CD8-positive, alpha-beta memory T cell (primary cell): ENCODE measurements at regions not wholly inside any gene's neighbourhood (a gene's known extent, or its start where the extent isn't known, plus 50 kb on each side); places are given as distances from the start of the nearest gene placed in this dataset.

Source experiments
- CTCF ChIA-PET: fragments of 350-600 bp; sonication (Branson Sonifier 250); formaldehyde crosslinking; loops from one replicate; lab custom pipeline; 2021; ENCODE audit warnings: antibody characterized with exemption; lab: Charles Lee
- POLR2A ChIA-PET: fragments of 350-600 bp; sonication (Branson Sonifier 250); formaldehyde crosslinking; loops from one replicate; lab custom pipeline; 2021; ENCODE audit warnings: antibody characterized with exemption; lab: Charles Lee
- DNase-seq, 5 donors: peaks; one replicate each; pipeline versions ENCODE4 v3.0.0 to v3.0.0-alpha.2; 2020 to 2022; ENCODE audit warnings: mixed read lengths in 1 of 5
- H3K27ac ChIP-seq: one replicate; pipeline ENCODE4 v1.7.0; 2013; ENCODE audit warnings: low read depth, mild to moderate bottlenecking, low read length, moderate library complexity
- H3K27me3 ChIP-seq: 2 replicates; pipeline ENCODE4 v1.7.0; 2013; ENCODE audit warnings: low read length, mild to moderate bottlenecking; ENCODE audit not compliant: insufficient read depth, poor library complexity, severe bottlenecking
- H3K36me3 ChIP-seq: 2 replicates; pipeline ENCODE4 v1.7.0; 2013; ENCODE audit warnings: mild to moderate bottlenecking, low read length, moderate library complexity; ENCODE audit not compliant: insufficient read depth
- H3K4me1 ChIP-seq: 2 replicates; pipeline ENCODE4 v1.7.0; 2013; ENCODE audit warnings: mild to moderate bottlenecking, low read length, moderate library complexity; ENCODE audit not compliant: insufficient read depth
- H3K4me3 ChIP-seq: 2 replicates; pipeline ENCODE4 v1.7.0; 2013; ENCODE audit warnings: mild to moderate bottlenecking, low read length
- H3K9me3 ChIP-seq: 2 replicates; pipeline ENCODE4 v1.7.0; 2013; ENCODE audit warnings: mild to moderate bottlenecking, low read length
- H3K27ac Mint-ChIP-seq, 8 donors: one replicate each; pipeline ENCODE4 v1.8.0; 2020 to 2021; ENCODE audit warnings: mixed read lengths in 8 of 8, mild to moderate bottlenecking in 6 of 8, inconsistent platforms in 3 of 8, moderate library complexity in 3 of 8
- H3K27me3 Mint-ChIP-seq, 2 donors: one replicate each; pipeline ENCODE4 v1.8.0; 2020 to 2021; ENCODE audit warnings: mixed read lengths in 2 of 2, mild to moderate bottlenecking in 1 of 2, moderate library complexity in 1 of 2
- H3K36me3 Mint-ChIP-seq, 3 donors: one replicate each; pipeline ENCODE4 v1.8.0; 2020 to 2021; ENCODE audit warnings: mixed read lengths in 3 of 3, inconsistent platforms in 1 of 3, mild to moderate bottlenecking in 1 of 3
- H3K4me1 Mint-ChIP-seq, 3 donors: one replicate each; pipeline ENCODE4 v1.8.0; 2020 to 2021; ENCODE audit warnings: mixed read lengths in 3 of 3, inconsistent platforms in 1 of 3, mild to moderate bottlenecking in 1 of 3
- H3K4me3 Mint-ChIP-seq, 7 donors: one replicate each; pipeline ENCODE4 v1.8.0; 2020 to 2021; ENCODE audit warnings: mixed read lengths in 7 of 7, mild to moderate bottlenecking in 6 of 7, moderate library complexity in 4 of 7, inconsistent platforms in 2 of 7
- H3K9me3 Mint-ChIP-seq, 5 donors: one replicate each; pipeline ENCODE4 v1.8.0; 2020 to 2022; ENCODE audit warnings: mixed read lengths in 5 of 5, mild to moderate bottlenecking in 3 of 5, moderate library complexity in 2 of 5, inconsistent platforms in 1 of 5

DNA sequence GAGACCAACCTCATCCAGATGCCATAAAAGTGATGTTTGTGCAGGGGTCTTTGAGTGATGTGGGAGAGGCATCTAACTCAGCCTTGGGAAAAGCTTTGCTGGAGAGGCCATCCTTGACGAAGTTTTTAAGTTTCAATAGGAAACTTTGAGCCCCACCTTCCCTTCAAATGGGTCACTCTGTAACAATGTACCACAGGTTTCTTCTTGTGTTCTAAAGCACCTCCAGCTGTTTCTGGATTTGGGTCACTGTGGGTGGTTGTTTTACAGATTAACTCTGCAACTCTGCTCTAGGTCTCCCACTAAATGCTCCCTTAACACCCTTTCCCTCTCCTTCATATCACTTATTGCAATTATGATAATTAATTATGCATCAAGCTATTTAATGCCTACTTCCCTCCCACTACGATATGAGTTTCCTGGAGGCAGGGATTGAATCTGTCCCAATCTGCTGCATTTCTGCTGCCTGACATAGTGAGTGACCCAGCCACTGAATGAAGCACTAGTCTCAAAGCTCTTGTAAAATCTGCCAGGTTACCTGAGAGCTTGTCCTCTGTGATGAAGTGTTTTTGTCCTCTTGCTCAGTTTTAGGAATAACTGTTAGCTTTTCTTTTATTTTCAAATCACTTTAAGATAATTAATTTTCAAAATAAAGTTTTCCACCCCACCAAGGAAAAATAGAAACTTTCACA lies 60.5 kb upstream of the PUM3 start:
- ChIA-PET POLR2A (no interaction called here), CTCF (no interaction called here)
- no peaks in the 10 kb centered on the region for H3K4me1 Mint-ChIP-seq

More for the DNA sequence above, 60.5 kb upstream of the PUM3 start:
- Histone ChIP-seq H3K4me1 (no peaks in the 10 kb centered on the region), H3K27ac (no peak overlapping the region), H3K27me3 (no peaks in the 10 kb centered on the region), H3K9me3 (no peaks in the 10 kb centered on the region), H3K4me3 (no peak overlapping the region), H3K36me3 (no peaks in the 10 kb centered on the region)
- Mint-ChIP-seq H3K9me3 (peaks cover 2 to 5% (median 2%) of the 10 kb centered on the region in 5 donors), H3K27ac (peak overlapping the region in 1 of 8 donors; percentile 17), H3K4me3 (no peak overlapping the region), H3K27me3 (peaks cover 3 to 31% of the 10 kb centered on the region in 2 donors), H3K36me3 (peaks cover 0 to 3% (median 0%) of the 10 kb centered on the region in 3 donors)
- no peak for DNase-seq
